Epithelial cell of esophagus (primary cell): ENCODE measurements at regions not wholly inside any gene's neighbourhood (a gene's known extent, or its start where the extent isn't known, plus 50 kb on each side); places are given as distances from the start of the nearest gene placed in this dataset.

Experiments used
- DNase-seq: peaks from one replicate; pipeline ENCODE4 v3.0.0; 2010; ENCODE audit warnings: low read depth
- H3K4me3 ChIP-seq: 2 replicates; pipeline ENCODE4 v1.5.1; 2011; ENCODE audit warnings: mild to moderate bottlenecking, low read length, control low read depth
- CTCF ChIP-seq: IDR thresholded peaks from 2 replicates; pipeline ENCODE4 v1.5.1; 2011; ENCODE audit warnings: low read depth, mild to moderate bottlenecking, low read length, control low read depth, inconsistent platforms; ENCODE audit not compliant: insufficient read depth; ENCODE audit errors: missing control alignments

- no peak overlapping the region for H3K4me3 ChIP-seq
- no peak for TF ChIP-seq CTCF
- DNase-seq: no peak
These were observed 938.9 kb downstream of the CDH11 start for GRCh38 chr16:64182985-64183384.

DNA sequence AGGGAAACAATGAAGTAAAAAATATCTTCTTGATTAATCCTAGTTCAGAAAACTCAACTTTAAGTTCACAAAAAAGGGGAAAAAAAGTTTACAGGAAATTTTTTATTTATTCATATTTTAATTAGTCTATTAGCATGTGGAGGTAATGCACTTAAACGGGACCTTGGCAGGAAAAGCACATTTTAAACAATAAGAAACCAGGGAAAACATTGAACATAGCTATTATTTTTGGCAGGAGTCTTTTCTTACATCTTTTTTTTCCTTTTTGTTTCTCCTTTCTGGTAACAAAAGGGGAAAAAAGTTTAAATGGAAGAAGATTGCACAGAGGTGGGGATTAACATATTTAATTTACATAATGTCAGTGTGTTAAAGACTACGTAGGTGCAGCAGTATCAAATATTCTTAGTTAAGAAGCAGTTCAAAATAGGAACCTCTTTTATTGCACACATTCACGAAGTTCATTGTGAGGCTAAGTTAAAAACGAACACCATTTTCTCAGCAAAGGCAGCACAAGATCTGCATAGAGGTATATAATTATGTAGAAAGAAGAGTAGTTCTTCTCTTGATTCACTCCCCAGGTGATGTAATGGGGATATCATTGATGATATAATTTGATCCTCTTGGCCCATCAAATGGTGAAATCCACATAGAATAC, 940.5 kb downstream of the CDH11 start:
- no peak for TF ChIP-seq CTCF
- DNase-seq: no peak
- H3K4me3 ChIP-seq: no peak overlapping the region

- DNase-seq: no peak
- H3K4me3 ChIP-seq: no peak overlapping the region
- no peak for TF ChIP-seq CTCF
These were observed 941.5 kb downstream of the CDH11 start for GRCh38 chr16:64180136-64180900.

GRCh38 chr16:64174327-64174726, 947.5 kb downstream of the CDH11 start:
- H3K4me3 ChIP-seq: no peak overlapping the region
- no peak for TF ChIP-seq CTCF
- no peak for DNase-seq

DNA sequence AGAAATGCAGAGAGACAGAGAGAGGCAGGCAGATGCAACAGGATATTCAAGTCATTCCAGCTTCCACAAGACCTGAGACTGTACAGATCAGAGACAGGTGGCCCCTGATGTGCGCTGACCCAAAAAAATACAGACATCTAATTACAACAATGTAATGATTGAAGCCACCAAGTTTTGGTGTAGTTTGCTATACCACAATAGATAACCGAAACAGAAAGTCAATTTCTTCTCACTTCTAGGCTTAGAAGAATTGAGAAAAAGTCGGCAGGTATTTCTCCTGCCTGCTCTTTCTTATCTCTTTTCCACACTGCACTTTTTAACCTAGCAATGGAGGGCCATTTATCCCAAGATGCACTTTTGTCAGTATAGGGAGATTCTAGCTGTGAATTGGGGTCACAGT, 949.2 kb downstream of the CDH11 start:
- no peak for DNase-seq
- TF ChIP-seq CTCF: no peak

GRCh38 chr16:64172226-64172625, 949.6 kb downstream of the CDH11 start:
- TF ChIP-seq CTCF: no peak
- no peak overlapping the region for H3K4me3 ChIP-seq
- no peak for DNase-seq

More for the DNA sequence above, 949.2 kb downstream of the CDH11 start:
- H3K4me3 ChIP-seq: no peak overlapping the region
